SKM-1 treated with dmso at 0.1 percent for 144 hours (cell line): ENCODE measurements at regions not wholly inside any gene's neighbourhood (a gene's known extent, or its start where the extent isn't known, plus 50 kb on each side); places are given as distances from the start of the nearest gene placed in this dataset.

Experiments
- DNase-seq: peaks from one replicate; lab custom pipeline; 2025; ENCODE audit not compliant: unreplicated experiment; lab: John Stamatoyannopoulos, UW

DNA sequence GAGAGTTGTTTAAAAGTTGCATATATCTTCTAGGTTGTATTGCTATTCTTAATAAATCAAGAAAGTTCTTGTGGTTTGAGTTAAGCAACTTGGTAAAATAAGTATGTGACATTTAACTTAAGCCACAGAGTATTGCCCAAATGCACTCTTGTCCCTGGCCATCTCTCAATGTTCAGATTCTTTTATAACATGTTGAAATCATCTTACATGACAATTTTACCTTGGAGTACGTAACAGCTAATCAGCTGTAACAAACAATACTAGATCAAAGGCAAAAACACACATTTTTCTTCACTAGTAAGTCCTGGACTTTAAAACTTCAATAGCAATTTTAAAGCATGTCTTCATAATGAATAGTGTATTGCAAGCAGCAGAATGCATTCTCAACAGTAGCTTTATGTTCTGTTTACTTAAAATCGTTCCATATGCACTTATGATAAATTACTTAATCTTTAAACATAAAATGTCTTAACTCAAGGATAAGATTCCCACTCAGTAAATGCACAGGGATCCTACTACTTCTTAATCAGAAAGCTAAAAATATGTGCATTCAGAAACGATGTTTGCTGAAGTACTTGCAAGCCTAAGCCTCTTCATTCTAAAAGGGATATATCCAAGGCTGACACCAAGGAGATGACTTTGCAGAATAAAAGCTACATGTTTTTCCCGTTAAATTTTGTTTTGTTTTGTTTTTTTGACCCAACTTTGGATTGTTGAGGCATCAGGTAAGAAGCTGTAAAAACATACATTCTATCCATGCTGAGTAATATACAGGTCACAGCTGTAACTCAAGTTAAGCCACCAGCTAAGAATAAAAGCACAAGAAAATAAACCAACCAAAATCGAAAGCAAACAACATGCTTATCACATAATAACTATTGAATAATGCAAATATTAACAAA lies 86.1 kb upstream of the NFIB start:
- no peak for DNase-seq

DNA sequence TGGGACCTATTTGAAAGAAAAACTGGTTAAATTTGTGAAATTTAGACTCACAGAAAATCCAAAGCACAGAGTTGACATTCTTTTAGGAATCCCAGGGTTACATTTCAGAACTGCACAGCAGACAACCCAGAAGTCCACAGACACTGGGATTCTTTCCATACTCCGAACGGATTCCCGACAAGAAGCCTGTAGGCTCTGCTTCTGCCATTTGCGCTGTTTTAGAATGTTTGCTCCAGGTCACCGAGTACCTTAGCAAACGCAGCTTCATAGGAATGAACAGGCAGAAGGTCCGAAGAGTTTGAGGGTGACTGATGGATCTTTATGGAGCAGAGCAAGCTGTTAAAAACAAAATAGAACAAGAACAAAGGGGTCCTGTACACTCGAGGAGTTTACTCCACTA lies 84.5 kb upstream of the NFIB start:
- no peak for DNase-seq

DNA sequence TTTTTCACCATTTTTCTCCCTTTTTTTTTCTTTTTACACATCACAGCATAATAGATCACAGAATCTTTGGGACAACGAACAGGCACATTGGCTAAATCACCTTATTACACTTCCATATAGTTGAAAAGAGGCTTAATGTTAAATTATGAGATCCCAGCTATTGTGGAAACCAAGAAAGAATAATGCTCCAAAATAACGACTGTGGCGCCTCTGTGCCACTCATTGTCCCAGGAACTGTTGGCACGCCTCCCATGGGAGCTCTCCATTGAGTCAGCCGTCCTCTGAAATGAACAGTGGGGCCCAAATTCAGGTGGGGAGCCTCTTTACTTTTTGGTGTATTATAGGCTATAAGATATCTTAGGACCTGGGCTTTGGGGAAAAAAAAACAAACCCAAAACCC lies 82.2 kb upstream of the NFIB start:
- no peak for DNase-seq

DNA sequence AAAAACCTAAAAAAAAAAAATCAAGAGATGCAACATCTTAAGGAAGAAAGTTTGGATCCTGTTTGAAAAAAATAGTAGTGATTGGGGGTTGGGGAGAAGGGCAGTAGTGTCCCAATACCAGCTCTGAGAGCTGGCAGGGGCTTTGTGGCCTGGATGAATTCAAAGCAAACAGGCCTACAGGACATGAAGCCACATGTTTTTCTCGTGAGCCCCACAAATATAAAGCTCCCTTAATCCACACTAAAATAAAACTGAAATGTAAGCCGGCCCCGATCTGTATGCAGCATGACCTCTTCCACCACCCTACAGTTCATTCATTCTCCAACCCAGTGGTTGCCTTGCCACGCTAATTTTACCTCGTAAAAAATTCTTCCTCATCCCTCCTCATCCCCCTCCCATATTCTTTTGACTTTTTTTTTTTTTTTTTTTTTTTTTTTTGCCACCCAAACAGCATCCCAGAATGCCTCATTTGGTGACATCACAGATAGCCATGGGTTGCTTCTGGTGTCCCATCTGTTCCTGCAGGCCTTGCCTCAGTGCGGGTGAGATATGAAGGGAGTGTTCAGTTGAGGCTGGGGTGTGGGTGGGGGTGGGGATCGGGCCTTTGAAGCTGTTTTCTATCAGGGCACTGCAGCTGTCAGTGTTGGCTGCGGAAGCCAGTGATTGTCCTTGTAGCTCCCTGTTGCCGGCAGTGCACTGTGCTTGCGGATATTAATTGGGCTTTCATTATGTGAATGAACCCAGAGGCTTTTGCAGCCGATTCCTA lies 81.6 kb upstream of the NFIB start:
- no peak for DNase-seq

DNA sequence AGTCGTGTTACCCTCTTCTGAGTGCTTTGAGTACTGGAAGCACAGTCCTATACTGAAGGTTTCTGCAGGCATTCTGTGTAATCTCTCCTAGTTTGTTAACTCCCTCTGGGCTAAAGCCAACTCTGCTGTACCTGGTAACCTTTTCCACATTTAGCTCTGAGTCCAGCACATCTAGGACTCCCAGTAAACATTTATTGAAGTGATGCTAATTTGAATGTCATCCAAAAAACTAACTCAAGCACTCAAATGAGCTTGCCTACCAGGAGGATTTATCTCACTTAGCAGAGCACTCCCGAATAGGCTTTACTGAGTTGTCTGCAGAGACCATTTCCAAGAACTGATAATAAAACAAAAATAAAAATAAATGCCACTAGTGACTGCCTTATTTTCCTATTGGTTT lies 79.5 kb upstream of the NFIB start:
- DNase-seq: no peak

DNA sequence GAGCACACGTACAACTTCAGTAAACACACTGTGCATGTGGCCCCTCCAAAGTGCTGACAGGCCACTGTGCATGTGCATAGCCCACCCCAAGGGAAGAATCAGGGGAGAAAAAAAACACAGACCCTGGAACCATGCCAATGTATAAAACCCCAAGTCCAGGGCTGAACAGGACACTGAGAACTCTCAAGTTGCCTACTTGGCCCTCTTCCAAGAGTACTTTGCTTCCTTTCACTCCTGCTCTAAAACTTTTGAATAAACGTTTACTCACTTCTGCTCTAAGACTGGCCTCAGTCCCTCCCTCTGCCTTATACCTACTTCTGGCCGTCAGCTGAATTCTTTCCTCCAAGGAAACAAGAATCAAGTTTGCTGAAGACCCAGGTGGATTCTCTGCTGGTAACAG lies 77.7 kb upstream of the NFIB start:
- no peak for DNase-seq

DNA sequence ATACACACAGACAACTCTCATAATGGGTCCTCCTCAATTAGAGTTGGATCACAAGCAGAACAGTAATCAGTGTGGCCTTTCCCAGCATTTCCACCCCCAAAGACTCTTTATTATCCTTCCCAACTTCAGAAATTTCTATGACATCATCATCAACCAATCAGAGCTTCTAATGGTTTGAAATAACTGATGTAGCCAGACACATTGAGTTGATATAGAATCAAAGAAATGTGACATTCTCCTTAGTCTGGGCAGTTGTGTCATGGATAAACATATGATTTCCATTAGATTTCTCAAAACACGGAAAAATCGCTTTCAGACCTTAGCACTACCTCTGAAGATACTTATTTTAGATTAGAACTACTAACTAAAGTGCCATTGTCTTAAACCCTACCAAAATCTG lies 75.7 kb upstream of the NFIB start:
- no peak for DNase-seq

DNA sequence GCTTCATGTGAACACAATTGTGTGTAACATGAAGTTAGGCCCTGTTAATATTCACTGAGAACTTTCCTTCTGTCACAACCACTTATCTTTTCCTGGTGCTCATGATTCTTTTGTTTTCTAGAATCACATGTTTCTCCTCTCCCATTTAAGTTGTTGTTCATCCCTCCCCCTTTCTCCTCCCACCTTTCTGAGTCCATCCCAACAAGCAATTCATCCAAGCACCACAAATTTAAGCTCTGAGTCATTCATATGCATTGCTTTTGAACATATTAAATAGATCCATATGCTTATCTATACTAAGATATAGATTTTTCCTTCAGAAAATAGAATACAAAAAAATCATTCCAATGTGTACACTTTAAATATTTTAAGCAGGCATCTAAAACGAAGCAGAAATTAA lies 75.2 kb upstream of the NFIB start:
- DNase-seq: no peak

DNA sequence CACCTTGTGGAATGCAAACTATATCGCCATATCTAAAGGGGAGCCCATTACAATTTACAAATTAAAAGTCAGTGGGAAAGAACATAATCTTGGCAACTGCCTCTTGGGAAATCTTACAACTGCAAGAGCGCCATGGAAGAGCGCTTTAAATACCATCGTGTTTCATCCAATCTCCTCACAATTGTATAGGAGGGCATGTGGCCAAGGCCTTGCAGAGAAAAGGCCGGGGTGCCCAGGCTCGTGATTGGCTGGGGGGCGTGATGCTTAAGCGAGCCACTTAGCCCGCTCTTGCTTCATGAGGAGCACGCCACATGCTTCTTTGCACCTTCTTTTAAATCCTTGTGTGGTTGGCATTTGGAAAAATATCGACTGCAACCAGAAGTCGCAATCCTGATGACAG lies 69.8 kb upstream of the NFIB start:
- no peak for DNase-seq

DNA sequence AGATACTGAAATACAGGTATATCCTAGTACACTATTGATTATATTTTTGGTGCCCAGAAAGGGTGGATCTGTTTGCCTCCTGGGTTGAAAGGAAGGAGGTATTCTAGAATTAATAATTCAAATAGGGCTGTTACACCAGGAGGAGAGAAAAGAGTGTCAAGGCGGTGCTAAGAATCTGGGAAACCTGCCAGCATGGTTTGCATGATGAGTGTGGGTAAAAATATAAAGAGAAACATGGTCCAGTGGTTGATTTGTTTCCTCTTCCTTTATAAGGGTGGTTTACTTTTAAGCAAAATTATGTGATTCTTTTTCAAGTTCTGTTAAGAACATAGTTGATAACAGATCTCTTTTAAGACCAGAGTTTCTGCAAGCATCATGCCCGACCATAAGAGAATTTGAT lies 69.4 kb upstream of the NFIB start:
- no peak for DNase-seq

DNA sequence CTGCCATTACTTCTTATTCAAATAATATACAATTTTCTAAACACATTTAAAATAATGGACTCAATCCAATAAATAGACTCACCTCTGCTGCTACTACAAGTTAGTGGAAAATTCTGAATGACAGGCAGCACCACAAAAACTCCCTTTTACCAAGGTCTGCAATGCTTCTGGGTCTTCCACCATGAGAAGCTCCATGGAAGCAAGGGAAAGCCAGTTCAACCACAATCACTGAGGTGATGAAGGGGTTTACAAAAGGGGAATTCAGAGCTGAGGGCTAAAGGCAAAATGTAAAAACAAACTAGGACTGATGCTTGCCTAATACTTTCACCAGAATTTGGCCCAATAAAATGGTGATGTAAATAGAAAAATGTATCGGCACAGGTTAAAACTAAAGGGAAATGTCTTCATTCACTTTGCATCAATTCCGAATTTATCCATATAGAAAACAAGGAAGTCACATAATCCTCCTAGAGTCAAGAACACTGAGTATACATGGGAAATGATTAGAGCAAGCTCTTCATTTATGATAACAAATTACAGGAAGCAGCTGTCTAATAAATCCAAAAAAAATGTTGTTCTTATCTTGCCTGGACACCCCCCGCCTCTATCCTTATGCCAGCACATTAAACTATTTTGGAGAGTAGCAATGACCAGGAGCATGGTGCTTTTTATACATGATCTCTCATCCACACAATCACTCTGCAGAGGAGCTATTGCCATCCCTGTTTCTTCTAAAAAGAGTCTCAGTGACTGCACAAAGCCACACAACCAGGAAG lies 66.3 kb upstream of the NFIB start:
- DNase-seq: no peak

DNA sequence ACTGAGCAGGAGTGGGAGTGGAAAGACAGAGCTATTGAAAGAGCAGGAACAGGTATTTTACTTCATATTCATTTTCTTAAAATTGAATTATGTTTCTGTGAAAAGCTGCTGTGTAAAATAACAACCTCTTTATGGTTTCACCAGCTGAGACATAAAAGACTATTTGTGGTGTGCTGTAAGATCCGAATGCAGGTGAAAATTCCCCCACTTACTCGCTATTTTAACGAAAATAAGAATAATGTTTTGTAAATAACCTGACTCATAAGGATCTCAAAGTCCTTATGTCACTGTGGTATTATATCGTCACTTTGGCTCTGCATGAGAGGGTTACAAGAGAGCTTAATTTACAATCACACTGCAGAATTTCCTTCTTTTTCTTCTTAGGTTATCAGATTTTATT lies 65.3 kb upstream of the NFIB start:
- no peak for DNase-seq

DNA sequence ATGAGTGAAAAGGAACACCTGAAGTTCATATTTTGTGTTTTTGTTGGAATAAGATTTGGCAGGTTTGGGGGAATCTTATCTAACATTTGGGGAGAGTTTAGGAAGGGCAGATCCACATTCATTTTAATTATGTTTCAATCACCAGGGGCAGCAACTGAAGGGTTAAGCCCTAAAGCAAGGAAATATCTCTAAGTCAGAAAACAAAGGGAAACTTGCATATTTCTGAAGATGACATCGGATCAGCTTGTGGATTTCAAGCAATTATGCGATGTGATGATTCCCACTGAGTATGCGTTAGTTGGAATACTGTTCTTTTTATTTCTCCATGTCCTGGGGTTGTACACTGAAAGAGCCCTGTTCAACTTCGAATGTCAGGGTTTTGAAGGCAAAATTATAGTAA lies 59.8 kb upstream of the NFIB start:
- DNase-seq: no peak

DNA sequence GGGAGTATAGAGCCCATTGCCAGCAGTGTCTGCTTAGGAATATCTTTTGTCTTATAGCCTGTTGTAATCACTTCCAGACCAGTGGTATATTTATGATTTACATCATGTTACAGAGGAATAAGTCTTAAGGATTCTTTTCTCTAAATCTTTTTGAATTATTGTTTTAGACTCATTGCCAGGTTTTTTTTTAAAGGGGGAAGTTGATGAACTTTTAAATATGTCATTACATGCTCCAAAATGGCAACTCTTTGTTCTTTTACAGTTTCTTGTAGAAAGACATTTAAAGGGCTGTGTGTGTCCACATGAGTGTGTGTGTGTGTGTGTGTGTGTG lies 59.4 kb upstream of the NFIB start:
- DNase-seq: no peak

DNA sequence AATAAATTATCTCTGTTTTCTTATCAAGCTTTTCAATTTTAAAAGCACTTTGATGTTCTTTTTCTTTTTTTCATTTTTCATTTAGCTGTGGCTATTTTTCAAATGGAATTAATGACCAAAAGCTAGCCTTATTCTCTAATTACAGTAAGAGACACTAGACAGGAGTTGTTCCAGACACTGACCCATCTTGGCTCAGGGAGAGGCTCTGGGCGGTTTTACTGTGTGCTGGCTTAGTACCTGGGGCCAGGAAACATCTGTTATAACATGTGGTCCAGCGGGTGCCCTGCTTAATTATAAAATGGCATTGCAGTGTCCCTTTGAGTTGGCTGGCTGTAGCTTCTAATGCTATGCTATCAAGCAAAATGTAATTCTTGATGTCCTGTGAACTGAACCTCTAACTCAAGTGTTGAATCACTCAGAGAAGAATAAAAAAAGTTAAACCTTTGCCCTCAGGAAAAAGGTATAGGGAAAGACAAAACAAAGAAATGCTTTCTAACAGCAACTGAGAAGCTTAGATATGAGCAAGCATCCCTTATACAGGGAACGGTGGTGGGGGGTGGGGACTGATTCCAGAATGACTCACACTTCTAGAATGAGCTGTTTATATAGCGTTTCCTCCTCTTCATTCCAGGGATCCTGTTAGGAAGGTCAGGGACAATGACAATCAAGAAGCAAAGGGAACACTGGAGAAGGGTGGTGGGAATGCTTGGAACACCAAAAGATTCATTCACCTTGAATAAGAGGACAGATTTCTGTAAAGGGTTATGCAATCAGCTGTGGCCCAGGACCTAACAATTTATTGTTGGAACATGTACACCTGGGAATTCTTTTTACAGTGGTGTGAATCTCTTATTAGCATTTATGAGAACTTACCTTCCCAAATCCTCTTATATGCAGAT lies 58.7 kb upstream of the NFIB start:
- DNase-seq: no peak

DNA sequence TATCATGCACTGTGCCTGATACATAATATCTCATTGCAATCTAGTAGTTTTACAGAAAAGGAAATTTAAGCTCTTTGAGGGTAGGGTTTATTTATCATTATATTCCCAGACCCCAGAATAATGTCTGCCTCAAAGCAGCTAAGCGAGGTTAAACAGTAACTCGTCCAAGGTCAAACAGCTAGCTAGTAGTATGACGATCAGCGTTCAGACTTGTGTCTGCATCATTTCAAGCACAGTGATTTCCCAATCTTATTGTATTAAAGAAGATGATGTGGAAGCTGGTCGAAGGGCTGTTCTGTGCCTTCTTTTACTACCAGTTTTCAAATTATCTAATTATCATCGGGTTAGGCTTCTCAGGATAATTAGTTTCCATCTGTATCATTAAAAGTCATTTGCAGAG lies 55.1 kb upstream of the NFIB start:
- no peak for DNase-seq

DNA sequence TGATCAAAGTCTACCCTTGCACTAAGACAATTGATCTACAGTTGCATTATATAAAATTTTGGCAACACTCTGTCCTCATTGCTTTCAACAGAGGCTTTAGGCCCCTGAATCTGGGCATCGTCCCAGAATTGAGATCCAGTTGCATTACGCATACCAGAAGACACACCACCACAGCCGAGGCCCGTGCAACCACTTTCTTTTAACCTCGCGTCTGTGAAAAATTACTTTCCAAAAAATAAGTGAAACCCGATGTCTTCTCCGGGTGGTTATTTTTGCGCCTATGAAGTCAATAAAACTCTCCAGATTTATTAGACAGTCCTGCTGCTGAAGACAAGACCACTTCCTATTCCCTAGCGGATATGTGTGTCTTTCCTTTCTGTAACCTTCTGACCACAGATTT lies 52.1 kb upstream of the NFIB start:
- no peak for DNase-seq

DNA sequence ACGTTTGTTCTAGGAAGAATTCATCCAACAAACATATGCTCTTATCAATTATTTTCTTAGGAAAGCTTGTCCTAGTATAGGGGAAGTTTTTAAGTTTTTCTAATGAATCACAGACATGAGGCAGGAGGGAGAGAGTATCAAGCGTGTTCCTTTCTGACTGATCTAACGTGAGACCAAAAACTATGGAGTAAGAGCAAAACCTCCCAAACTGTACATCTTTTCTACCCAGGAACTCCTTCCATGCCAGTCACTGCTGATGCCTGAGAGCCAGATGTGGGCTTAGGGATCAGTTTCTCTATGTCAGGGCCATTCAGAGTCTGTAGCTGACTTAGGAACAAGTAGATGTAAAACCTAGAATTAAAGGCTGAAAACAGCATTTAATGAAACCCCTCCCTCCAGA lies 51.7 kb upstream of the NFIB start:
- no peak for DNase-seq
